GM12892 (cell line): ENCODE measurements at regions not wholly inside any gene's neighbourhood (a gene's known extent, or its start where the extent isn't known, plus 50 kb on each side); places are given as distances from the start of the nearest gene placed in this dataset.

Experiments used
- POLR2A ChIP-seq: IDR thresholded peaks from 2 replicates; pipeline ENCODE4 v1.6.1; 2011; ENCODE audit warnings: low read depth, low read length, control low read depth
- POLR2AphosphoS5 ChIP-seq: IDR thresholded peaks from 2 replicates; pipeline ENCODE4 v1.6.1; 2011; ENCODE audit warnings: low read depth, low read length, control low read depth

DNA sequence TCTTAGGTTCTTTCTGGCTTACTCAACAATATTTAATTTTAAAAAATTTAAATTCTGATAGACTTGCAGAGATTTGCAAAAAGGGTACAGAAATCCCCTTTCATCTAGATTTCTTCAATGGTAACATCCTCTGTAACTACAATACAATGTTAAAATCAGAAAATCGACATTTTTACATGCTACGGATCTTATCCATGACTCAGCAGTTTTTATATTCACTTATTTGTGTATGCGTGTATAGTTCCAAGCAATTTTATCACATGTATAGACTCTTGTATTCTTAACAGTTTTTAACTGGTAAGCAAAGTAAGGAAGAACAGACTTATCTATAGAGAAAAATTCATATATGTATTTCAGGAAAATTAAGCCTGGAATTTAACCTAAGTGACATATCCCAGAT, 256.1 kb upstream of the MEX3C start:
- TF ChIP-seq POLR2A (no peak), POLR2AphosphoS5 (no peak)
